ENCODE measurements at regions not wholly inside any gene's neighbourhood (a gene's known extent, or its start where the extent isn't known, plus 50 kb on each side); places are given as distances from the start of the nearest gene placed in this dataset.
"Not testable (repeated sequence)": the region's sequence is repeated elsewhere in the genome, so short reads cannot be mapped to it uniquely, and the experiment has no call there.

DNA sequence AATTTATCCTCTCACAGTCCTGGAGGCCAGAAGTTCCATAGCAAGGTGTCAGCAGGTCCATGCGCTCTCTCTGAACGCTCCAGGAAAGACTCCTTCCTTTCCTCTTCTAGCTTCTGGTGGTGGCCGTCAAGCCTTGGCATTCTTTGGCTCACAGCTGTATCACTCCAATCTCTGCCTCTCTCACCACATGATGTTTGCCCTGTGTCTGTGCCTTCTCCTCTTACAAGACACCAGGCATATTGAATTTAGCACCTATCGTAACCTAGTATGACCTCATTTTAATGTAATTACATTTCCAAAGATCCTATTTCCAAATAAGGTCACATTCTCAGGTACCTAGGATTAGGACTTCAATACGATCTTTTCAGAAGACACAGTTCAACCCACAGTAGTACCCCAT, 428.5 kb downstream of the CD83 start:
- DNase-seq: no peak

DNA sequence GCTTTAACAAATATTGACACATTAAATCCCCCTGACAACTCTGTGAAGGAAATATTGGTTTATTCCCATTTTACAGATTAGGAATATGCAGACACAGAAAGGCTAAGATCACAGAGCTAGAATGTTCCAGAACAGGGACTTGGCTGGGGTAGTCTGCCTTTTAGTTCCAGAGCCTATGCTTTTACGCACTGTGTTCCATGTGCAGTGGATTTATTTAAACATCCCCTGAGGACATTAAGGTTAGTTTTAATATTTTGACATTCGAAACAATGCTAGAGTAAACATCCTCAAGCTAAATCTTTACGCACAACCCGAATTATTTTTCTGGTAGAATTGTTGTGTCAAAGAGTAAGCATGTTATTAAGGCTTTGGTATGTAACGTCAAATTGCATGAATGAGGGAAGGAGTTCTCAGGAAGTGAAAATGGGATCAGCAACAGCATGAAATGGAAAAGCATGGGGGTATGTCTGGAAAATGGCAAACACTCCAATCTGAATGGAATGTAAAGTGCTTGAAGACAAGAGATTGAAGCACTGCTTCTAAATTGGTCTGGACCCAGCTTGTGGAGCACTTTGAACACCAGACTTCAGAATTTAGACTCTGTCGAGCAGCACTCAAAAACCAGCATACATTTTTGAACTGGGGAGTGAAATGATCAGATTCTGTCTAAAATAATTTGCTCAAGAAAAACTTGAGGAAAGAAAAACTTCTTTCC, 429.9 kb downstream of the CD83 start:
- no peak for DNase-seq

DNA sequence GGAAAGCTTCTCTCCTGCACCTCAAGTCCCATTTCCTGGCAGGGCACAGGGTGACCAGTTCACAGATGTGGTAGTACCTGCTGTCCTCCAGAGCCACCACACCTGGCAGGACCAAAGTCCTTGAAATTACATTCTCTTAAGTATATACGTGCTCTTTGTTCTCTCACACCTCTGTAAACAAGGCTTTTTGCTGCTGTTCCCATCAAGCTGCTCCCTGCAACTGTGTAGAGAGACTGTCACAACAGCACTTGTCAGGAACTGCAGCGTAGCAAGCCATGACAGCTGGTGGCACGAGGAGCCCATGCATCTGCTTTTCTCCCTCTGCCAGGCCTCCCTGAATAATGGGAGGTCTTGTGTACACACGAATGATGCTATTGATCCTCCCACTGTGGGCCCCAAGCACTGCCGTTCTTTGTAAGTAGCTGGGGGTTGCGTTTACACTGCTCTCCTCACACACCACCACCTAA, 431.8 kb downstream of the CD83 start:
- DNase-seq: no peak

DNA sequence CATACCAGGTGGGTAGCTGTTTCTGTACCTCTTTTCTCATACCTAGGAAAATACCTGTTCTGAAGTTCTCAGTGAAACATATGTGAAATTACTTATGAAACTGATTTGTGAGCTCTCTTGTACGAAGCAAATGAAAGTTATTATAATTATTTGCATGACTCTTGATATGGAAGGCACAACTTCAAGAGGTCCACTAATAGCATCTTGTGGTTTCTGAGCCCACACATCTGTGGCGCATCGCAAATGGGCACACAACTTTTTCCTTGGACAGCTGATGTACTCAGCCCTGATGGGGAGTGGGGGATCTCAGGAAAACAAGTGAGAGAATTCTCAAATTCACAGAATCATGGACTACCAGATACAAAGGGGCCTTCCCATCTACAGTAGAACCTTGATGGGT, 432.3 kb downstream of the CD83 start:
- DNase-seq: no peak

DNA sequence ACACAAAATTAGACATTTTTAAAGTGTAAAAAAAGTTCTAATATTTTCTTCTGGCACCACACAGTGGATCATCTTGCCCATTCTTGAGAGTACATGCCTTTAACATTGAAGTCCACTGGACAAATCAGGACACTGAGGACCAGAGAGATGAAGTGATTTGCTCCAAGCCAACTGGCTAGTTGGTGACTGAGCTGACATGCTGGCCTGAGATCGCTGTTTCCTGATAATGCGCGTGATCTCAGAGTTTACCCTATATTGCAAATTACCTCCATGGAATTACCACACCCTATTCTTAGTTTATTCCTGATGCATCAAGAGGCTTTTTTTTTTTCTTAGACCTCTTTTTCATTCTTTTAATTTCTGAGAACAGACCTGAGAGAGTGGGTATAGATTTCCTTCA, 432.8 kb downstream of the CD83 start:
- DNase-seq: no peak

DNA sequence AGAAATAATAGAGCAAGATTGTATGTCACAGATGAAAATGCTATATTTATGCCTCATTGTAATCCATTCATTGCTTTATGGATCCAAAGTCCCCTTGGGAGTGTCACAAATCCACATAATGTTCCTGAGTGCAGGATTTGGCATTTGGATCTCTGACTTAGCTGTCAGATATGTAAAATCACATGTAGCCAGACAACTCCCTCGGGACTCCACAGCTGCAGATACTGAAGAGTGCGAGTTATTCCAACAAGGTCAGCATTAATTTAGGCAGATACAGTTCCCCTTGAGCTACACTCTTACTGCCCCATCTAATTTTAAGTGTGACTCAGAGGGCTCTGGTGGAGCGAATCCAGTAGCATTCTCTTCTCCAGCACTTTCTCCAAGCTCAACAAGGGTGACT, 433.2 kb downstream of the CD83 start:
- no peak for DNase-seq

DNA sequence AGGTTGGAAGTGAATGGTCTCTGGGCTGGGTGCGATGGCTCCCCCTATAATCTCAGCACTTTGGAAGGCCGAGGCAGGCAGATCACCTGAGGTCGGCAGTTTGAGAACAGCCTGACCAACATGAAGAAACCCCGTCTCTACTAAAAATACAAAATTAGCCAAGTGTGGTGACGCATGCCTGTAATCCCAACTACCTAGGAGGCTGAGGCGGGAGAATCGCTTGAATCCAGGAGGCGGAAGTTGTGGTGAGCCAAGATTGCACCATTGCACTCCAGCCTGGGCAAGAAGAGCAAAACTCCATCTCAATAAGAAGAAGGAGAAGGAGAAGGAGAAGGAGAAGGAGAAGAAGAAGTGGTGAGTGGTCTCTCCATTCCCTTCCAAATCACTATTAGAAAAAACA, 434.0 kb downstream of the CD83 start:
- not testable (repeated sequence) for DNase-seq

DNA sequence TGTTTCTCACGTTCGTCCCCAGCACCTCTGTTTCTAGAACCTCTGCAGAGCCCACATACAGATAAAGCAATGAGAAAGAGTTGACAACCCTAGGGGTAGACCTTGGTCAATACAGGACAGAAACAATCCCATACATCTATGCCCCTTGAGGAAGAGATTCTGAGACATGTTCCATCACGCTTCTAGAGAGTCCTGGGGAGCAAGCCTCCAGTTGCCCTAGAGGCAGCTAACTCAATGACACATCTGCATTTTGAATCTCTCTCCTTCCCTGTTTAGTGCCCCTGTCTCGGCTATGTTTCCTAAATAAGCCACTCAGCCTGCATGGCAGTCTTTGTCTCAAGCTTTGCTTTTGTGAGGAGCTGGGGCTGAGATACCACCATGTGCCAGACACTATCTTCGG, 435.3 kb downstream of the CD83 start:
- no peak for DNase-seq

DNA sequence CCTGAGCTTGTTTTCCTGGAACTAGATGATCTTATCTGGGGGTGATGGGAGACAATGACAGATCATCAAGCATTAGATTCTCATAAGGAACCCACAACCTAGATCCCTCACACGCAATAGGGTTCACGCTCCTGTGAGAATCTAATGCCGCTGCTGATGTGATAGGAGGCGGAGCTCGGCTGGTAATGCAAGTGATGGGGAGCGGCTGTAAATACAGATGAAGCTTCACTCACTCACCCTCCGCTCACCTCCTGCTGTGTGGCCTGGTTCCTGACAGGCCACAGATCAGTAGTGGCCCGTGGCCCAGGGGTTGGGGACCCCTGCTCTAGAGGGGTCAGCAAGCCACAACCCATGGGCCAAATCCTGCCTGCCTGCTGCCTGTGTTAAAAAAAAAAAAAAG, 435.9 kb downstream of the CD83 start:
- DNase-seq: no peak

DNA sequence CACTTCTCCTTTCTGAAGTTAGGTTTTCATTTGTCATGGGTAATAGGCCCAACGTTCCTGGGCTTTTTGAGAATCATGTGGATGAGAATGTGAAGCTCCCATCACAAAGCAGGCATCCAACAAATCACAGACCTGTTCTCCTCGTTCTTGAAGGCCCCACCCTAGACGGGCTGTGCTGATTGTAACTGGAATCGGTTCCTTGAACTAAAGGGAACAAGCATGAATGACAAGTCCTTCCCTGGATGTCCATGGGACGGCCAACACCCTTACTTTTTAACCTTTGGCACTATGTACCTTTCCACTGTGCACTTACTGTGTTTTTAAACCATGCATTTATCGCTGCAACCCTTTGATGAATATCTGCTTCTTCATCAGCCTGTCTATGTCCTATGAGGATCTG, 438.2 kb downstream of the CD83 start:
- DNase-seq: no peak

DNA sequence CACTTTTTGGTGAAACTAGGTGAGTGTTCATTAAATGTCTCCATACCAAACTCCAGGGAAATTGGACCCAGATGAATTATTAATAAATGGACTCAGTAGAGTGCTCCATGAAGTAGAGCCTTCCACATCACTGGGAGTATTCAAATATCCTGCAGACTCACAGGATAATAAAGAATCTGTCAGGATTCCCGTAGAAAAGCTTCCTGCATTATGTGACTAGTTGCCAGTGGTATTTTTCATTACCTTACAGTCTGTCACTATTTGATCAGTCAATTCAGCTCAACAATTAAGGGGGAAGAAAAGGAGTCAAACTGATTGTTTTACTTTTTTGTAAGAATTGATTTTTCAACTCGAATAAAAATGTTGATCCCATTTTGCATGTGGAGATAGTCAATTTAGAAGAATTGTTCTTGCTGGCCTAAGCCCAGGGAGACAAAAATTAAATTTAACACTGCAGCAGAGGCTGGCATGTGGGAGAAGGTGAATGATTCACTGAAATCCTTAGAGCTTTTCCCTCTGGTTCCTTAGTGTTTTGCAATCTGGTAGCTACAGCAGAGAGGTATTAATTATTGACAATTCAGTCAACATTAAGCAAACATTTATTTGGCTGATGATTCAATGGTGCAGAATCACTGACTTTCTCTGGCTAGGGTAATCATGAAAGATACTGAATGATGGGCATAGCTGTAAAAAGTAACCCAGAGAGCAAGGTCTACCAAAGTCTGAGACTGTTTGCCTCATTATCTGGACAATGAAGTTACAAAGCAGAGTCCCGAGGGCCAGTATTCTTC, 442.4 kb downstream of the CD83 start:
- no peak for DNase-seq

DNA sequence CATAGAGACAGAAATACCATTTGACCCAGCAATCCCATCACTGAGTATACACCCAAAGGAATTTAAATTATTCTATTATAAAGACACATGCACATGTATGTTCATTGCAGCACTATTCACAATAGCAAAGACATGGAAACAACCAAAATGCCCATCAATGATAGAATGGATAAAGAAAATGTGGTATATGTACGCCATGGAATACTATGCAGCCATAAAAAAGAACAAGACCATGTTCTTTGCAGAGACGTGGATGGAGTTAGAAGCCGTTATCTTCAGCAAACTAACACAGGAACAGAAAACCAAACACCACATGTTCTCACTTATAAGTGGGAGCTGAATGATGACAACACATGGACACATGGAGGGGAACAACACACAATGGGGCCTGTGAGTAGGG, 444.0 kb downstream of the CD83 start:
- not testable (repeated sequence) for DNase-seq

DNA sequence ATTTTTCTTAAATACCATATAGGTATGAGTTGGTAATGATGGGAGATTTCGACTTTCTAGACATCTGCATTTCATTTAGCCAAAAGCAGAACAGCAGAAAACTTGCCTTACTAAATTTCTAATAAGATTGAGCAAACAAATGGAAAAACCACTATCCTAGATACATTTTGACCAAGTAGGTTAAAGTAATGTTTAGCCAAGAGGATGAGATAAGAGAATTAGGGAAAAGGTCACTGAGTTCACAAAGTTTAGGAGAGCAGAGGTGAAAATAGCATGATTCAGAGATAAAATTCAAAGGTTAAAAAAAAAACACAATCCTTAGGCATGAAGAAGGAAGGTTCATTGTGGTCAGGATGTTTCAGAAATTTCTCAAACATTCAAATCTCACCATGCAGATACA, 450.3 kb downstream of the CD83 start:
- no peak for DNase-seq

DNA sequence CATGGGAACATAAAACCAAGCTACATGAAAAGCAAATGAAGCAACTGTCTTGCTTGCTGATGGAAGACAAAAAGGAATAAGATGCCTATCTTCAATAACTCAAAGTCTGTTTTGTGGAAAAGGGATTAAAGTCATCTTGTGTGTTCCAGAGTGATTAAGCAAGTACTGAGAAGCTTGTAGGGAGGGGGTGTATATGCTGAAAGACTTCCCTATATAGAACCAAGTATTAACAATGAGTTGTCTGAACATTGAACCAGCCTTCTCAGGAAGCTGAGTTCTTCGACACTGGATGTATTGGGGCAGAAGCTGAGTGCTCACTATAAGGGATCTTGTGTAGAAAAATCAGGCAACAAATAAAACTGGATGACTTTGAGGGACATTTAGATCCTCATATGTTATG, 451.8 kb downstream of the CD83 start:
- DNase-seq: no peak

DNA sequence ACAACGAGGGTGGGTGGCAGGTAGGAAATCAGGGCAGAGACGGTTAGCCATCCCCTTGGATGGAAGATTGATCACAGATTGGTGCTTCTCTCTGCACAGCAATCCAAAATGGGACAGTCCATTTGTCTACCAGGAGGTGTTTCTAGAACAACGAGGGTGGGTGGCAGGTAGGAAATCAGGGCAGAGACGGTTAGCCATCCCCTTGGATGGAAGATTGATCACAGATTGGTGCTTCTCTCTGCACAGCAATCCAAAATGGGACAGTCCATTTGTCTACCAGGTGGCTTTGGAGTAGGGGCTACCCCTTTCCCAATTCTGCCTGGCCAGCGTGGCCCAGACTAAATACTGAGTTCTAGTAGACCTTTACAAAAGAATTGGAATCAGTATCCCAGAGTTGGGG, 452.3 kb downstream of the CD83 start:
- not testable (repeated sequence) for DNase-seq

DNA sequence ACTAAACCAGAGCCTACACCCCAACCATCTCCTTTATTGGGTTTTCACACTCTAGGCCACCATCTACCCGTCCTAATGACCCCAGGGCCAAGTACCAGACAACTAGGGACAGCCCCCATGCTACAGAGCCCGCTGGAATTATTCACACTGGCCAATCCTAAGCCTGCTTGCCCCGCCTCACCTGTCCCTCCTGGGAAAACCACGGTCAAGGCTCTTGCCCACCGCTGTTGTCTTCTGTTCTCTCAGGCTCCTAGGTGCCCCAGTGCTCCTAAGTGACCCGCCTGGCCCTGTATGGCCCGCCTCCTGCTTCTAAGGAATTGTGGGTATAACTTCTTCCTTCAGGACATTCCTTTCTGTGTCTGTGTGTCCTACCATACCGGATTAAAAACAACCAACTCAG, 453.4 kb downstream of the CD83 start:
- no peak for DNase-seq

DNA sequence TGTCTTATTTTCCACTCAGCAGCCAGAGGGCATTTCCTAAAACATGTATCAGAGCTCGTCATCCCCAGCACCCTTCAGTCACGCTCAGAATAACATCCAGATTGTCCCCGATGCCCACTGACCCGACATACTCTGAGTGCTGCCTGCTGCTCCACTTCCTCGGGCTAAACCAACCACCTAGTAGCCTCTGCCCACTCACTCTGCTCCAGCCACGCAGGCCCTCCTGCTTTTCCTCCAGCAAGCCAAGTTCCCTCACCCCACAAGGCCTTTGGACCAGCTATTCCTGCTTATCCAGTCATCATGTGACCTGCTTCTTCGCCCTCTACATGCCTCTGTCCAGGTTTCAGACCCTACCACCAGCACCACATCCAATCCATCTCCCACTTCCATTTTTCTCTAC, 454.2 kb downstream of the CD83 start:
- DNase-seq: no peak

DNA sequence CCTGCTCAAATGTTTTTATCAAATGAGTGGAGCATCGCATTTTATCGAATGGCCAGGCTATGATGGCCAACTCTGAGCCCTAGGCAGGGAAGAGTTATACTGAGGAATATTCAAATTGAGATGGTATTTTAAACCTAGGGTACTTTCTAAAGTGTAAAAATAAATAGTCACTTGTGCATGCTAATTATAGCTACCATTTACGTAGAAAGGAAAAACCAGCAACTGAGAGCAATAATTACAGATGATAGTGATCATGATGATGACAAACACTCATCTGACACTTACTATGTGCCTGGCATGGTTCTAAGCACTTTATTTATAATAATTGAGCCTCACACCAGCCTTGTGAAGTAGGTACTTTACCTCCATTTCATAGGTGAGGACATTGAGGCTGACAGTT, 455.7 kb downstream of the CD83 start:
- no peak for DNase-seq

DNA sequence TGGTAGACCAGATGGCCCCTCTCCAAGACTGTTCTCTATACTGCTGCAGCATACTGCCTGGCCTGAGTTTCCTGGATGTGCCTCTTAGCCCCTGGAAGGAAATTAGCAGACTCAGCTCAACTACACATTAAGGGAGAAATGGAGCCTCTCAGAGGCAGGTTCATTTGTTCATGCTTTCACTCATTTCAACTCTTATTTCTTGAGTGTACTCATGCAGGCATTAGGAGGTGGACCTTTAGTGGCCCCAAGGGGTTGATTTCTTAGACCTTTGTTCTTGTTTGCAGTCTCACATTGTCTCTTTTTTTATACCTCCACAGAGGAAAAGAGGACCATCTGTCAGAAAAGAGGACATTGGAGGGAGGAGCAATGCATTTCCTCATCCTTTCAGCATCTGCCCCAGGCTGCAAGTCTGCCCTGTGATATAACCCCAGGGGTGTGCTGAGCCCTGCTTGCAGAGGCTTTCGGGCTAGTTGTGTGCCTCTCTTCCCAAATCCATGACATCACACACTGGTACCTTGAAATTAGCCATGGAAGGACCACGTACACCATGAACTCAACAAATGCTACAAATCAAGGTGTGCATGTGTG, 456.2 kb downstream of the CD83 start:
- no peak for DNase-seq

DNA sequence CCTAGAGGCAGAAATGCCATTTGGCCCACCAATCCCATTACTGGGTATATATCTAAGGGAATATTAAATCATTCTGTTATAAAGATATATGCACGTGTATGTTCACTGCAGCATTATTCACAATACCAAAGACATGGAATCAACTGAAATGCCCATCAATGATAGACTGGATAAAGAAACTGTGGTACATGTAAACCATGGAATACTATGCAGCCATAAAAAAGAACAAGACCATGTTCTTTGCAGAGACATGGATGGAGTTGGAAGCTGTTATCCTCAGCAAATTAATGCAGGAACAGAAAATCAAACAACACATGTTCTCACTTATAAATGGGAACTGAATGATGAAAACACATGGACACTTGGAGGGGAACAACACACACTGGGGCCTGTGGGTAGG, 458.4 kb downstream of the CD83 start:
- DNase-seq: no peak

DNA sequence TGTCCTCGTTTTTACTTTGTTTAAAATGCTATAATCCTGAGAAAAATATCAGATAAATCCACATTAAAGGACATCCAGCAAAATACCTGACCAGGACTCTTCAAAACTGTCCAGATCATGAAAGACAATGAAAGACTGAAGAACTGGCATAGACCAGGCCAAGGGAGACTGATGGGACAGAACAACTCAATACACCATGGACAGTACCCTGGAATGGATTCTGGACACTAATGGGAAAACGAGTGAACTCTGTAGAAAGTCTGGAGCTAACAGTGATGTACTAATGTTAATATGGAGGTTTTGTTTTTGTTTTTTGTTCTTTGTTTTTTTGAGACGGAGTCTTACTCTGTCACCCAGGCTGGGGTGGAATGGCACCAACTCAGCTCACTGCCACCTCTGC, 461.4 kb downstream of the CD83 start:
- DNase-seq: no peak

DNA sequence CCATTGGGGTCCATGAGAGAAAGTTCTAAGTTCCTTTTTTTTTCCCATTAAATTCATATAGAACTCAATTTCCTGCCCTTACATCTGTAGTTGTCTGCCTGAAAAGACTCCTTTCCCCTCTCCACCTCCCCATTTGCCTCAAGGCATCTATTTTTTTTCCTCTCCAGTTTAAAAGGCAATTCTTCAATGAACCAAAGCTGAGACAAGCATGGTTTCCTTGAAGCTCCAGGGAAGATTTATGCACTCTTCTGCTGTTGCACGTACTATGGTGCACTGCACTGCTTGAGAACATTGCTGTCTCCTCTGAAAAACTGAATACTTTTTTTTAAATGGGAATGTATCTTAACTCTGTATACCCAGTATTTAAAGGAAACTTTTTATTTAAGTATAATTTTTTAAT, 465.2 kb downstream of the CD83 start:
- DNase-seq: no peak

DNA sequence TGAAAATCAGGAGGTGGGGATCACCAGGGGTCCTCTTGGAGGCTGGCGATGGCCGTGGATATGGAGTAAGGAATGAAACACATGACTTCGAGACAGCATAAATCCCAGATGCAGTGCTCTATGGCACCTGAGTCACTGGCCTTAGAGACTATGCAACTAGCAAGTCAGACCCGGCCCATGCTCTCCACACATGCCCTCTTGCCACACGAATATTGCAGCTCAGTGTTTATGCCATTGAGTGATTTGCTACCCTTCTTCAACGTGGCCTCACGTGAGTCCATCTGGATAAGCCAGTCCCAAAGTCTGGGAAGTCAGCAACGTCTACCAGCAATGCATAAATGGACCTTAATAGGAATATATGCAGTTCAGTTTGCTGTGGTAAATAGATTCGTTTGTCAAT, 466.3 kb downstream of the CD83 start:
- DNase-seq: no peak

DNA sequence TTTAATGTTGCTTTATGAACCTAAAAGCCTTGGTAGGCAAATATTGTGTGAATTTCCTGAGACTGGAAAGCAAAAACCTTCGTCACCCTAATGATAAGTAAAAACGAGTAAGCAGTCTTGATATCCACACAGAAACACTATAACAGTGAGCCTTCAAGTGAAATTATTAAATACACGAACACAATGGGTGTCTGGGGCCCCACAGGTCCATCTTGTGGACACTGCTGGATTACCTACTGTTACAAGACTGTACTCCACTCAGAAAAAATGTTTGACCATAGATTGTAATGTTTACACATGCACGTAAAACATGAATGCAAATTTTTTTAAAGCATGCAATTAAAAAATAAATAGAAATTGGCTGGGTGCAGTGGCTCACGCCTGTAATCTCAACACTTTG, 466.9 kb downstream of the CD83 start:
- DNase-seq: no peak
